Duodenal mucosa (tissue), 2 donors: ENCODE measurements at regions not wholly inside any gene's neighbourhood (a gene's known extent, or its start where the extent isn't known, plus 50 kb on each side); places are given as distances from the start of the nearest gene placed in this dataset.

ENCODE experiments used
- H3K27ac ChIP-seq: one replicate; pipeline ENCODE4 v1.7.0; 2013; ENCODE audit warnings: low read depth, low read length
- H3K27me3 ChIP-seq, 2 donors: one replicate each; pipeline ENCODE4 v1.7.0; 2013; ENCODE audit warnings: low read length in 2 of 2, control low read depth in 1 of 2; ENCODE audit not compliant: insufficient read depth in 2 of 2, control insufficient read depth in 1 of 2
- H3K36me3 ChIP-seq, 2 donors: one replicate each; pipeline ENCODE4 v1.7.0; 2013; ENCODE audit warnings: low read length in 2 of 2, control low read depth in 1 of 2; ENCODE audit not compliant: insufficient read depth in 2 of 2, control insufficient read depth in 1 of 2
- H3K4me1 ChIP-seq, 2 donors: one replicate each; pipeline ENCODE4 v1.7.0; 2013; ENCODE audit warnings: low read length in 2 of 2, control low read depth in 1 of 2; ENCODE audit not compliant: insufficient read depth in 2 of 2, control insufficient read depth in 1 of 2
- H3K4me3 ChIP-seq, 2 donors: one replicate each; pipeline ENCODE4 v1.7.0; 2013; ENCODE audit warnings: low read length in 2 of 2, low read depth in 1 of 2
- H3K9ac ChIP-seq, 2 donors: one replicate each; pipeline ENCODE4 v1.7.0; 2013; ENCODE audit warnings: low read length in 2 of 2, low read depth in 1 of 2
- H3K9me3 ChIP-seq, 2 donors: one replicate each; pipeline ENCODE4 v1.7.0; 2013; ENCODE audit warnings: low read length in 2 of 2, control low read depth in 1 of 2; ENCODE audit not compliant: control insufficient read depth in 1 of 2

DNA sequence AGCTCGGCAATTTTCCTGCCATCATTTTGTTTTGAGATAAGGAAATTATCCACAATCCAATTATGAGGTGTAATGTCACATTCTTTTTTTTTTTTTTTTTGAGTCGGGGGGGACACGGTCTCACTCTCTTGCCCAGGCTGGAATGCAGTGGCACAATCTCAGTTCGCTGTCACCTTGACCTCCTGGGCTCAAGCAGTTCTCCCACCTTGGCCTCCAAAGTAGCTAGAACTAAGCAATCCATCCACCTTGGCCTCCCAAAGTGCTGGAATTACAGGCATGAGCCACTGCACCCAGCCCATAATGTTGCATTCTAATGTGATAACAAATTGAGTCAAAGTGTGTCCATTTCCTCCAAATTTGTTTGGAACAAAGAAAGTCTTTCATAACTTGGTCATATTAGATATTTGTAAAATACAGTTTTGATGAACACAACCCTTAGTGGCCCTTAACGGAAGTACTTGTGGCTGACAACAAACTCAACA lies 144.1 kb upstream of the AFDN start:
- H3K27ac ChIP-seq = no peak overlapping the region
- peaks cover 23 to 25% of the 10 kb centered on the region in 2 donors for H3K4me1 ChIP-seq

DNA sequence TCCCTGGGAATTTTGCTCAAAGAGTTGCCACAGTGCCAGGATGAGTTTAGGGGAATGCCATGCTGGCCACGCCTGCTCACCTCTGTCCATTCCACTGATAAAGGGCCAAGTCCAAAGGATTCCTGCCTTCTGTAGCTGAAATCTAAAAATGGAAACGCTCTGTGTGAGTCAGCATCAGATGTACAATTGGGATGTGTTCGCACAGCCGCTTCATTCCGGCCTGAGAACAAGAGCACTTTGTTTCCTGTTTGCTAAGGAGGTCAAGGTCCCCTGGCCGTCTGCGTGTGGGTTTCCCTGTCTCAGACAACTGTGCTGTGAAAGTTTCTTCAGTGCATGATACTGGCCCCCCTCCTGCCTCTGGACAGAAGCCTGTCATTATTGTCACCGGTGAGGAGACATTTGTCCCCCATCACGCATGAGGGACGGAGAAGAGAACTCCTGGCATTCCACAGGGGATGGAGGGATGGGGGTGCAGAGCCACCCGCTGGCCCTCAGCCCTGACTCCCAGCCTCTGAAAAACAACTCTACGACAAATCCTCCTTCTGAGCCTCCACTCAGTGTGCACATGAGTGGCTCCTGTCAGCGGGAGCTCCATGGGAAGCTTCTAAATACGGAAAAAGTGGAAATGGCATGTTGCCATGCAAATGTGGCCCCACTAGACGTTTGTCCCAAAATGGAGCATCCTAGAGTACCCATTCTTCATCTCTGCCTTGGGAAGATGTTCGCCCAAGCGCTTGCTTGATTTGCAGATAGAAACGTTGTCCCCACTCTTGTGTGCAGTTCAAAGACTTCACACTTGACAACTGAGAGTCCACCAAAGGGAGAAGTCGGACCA lies 143.5 kb upstream of the AFDN start:
- H3K4me1 ChIP-seq = peaks cover 18% of the 10 kb centered on the region in 2 donors
- H3K27me3 ChIP-seq = peaks cover 0 to 7% of the 10 kb centered on the region in 2 donors
- H3K36me3 ChIP-seq = no peaks in the 10 kb centered on the region
- H3K9ac ChIP-seq = no peak overlapping the region
- no peak overlapping the region for H3K4me3 ChIP-seq
- no peaks in the 10 kb centered on the region for H3K9me3 ChIP-seq
- H3K27ac ChIP-seq = no peak overlapping the region

More for the DNA sequence above, 144.1 kb upstream of the AFDN start:
- no peaks in the 10 kb centered on the region for H3K9me3 ChIP-seq
- no peak overlapping the region for H3K9ac ChIP-seq
- H3K4me3 ChIP-seq = no peak overlapping the region
- H3K36me3 ChIP-seq = no peaks in the 10 kb centered on the region
- H3K27me3 ChIP-seq = peaks cover 0 to 7% of the 10 kb centered on the region in 2 donors

DNA sequence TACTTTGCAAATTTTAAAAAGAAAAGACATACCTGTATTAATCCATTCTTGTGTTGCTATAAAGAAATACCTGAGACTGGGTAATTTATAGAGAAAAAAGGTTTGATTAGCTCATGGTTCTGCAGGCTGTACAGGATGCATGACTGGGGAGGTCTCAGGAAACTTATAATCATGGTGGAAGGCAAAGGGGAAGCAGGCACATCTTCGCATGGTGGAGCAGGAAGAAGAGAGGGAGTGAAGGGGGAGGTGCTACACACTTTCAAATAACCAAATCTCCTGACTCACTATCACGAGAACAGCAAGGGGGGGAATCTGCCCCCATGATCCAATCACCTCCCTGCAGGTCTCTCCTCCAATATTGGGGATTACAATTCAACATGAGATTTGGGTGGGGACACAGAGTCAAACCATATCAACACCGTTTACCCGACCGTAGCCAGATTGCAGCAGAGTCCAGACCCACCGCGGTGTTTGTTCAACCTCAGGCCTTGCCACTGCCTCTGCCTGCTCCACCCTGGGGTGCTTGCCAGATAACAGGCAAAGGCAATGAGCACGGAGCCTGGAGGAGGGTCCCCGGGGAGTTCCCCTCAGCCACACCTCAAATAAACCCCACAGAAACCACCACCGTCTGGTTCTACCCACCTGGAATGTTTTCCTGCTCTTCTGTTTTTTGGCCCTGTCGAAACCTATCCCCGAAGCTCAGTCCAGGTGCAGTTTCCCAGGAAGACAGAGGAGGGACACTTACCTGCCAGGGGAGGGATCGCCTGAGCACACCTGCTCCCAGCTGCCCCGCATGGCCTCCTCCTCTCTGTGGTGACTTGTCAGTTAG lies 142.2 kb upstream of the AFDN start:
- Histone ChIP-seq H3K9me3 (no peaks in the 10 kb centered on the region), H3K9ac (no peak overlapping the region), H3K4me1 (peaks cover 14 to 17% of the 10 kb centered on the region in 2 donors), H3K36me3 (no peaks in the 10 kb centered on the region), H3K27ac (no peak overlapping the region), H3K4me3 (no peak overlapping the region), H3K27me3 (peaks cover 0 to 3% of the 10 kb centered on the region in 2 donors)

DNA sequence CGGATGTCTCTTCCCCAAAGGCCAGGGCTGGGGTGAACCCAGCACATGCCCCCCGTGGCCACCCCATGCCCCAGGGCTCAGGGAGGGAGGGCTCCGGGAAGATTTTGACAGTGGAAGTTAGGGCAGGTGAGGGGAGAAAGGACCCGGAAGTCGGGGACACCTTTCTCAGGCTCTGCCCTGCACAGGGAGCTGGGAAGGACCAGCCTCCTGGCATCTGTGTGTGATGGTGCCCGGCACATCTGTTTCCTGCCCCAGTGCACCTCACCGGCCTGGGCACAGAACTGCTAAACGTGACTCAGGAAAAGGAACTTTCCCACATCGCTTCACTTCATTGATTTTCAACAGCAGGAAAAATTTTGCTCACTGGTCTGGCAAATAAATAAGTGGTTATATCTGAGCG lies 141.1 kb upstream of the AFDN start:
- Histone ChIP-seq H3K4me1 (peaks cover 14 to 17% of the 10 kb centered on the region in 2 donors), H3K9me3 (no peaks in the 10 kb centered on the region), H3K4me3 (no peak overlapping the region), H3K36me3 (no peaks in the 10 kb centered on the region), H3K27ac (no peak overlapping the region), H3K9ac (no peak overlapping the region), H3K27me3 (no peaks in the 10 kb centered on the region)

DNA sequence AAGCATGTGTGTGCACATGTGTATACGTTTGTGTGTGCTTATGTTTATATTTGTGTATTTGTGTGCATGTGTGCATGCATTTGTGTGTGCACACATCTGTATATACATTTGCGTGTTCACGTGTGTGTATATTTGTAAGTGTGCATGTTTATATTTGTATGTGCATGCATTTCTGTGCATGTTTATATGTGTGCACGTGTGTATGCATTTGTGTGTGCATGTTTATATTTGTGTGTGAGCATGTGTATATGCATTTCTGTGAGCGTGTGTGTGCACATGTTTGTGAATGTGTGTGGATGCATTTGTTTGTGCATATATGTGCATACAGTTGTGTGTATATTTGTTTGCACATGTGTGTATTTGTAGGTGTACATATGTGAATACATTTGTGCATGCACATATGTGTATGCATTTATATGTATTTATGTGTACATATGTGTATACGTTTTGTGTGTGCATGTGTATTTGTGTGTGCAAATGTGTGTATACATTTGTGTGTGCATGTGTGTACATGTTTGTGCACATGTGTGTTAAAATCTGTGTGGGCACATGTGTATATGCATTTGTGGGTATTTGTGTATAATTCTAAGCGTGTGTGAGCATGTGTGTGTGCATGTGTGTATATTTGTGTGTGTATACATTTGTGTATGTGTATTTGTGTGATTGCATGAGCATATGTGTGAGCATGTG lies 140.4 kb upstream of the AFDN start:
- H3K4me3 ChIP-seq = no peak overlapping the region
- H3K27me3 ChIP-seq = no peaks in the 10 kb centered on the region
- H3K27ac ChIP-seq = no peak overlapping the region
- H3K9ac ChIP-seq = no peak overlapping the region
- no peaks in the 10 kb centered on the region for H3K36me3 ChIP-seq
- H3K4me1 ChIP-seq = peaks cover 14 to 17% of the 10 kb centered on the region in 2 donors
- no peaks in the 10 kb centered on the region for H3K9me3 ChIP-seq

DNA sequence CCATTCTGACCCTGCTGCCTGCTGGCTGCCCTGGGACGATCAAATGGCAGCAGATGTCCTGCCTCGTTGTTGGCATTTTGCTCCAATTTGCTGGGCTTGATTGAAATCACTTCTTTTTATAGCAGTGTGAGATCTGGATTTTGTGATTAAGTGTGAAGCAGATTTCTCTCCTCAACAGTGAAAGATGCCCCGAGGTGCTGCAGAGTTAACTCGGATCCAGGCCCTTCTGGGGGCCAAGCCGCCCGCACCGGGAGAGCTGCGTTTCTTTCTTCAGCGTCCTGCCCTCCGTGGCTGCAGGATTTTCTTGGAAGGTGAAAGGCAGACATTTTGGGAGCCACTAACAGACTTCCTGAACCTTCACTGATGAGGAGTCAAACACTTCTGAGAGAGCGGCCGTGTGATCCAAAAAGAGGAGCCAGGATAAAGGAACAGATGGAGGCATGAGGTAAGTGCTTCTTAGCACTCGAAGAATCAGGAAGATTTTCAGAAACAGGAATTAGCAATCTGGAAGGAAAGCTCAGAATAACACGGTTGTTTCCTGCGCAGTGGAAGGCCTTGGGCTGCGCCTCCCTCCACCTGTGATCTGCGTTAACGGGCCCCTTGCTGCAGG lies 139.5 kb upstream of the AFDN start:
- Histone ChIP-seq H3K9ac (no peak overlapping the region), H3K27me3 (no peaks in the 10 kb centered on the region), H3K27ac (no peak overlapping the region), H3K9me3 (no peaks in the 10 kb centered on the region), H3K4me1 (peaks cover 13 to 17% of the 10 kb centered on the region in 2 donors), H3K36me3 (no peaks in the 10 kb centered on the region), H3K4me3 (no peak overlapping the region)

DNA sequence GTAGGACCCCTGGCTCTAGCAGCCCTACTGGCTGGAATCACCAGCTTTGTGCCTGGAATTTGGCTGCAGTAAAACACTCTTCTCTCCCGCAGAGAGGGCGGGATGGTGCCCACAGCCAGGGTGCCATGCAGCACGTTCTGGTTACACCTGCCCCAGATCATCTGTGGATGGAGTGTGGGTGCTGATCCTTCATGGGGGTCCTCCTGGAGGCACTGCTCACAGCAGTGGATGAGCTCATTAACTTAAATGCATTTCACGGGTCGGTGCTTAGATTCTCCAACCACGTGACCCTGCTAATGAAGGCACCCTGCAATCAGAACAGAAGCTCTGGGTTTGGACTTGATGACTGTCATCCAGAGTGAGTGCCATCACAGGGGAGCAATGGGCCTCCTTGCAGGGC lies 138.6 kb upstream of the AFDN start:
- H3K9ac ChIP-seq = no peak overlapping the region
- no peaks in the 10 kb centered on the region for H3K27me3 ChIP-seq
- H3K4me3 ChIP-seq = no peak overlapping the region
- no peaks in the 10 kb centered on the region for H3K9me3 ChIP-seq
- H3K27ac ChIP-seq = no peak overlapping the region
- H3K4me1 ChIP-seq = peaks cover 4 to 12% of the 10 kb centered on the region in 2 donors
- H3K36me3 ChIP-seq = no peaks in the 10 kb centered on the region

DNA sequence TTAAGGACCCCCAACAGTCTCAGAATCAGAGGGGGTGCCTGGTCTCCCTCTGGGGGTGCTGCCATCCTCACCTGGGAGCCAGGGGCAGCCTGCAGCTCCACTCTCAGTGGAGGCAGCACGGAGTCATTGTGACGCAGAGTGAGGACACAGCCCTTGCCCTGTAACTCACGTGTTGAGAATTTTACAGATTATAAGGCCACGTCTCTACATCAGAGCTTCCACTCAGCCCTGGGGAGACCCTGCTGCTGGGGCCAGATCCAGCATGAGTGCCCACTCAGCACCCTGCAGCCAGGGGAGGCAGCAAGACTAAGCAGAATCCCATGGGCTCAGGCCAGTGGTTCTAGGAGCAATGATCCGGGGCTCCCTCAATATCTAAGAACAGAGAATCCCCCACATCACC lies 137.4 kb upstream of the AFDN start:
- no peak overlapping the region for H3K9ac ChIP-seq
- H3K27ac ChIP-seq = no peak overlapping the region
- no peaks in the 10 kb centered on the region for H3K9me3 ChIP-seq
- peaks cover 0 to 8% of the 10 kb centered on the region in 2 donors for H3K4me1 ChIP-seq
- no peak overlapping the region for H3K4me3 ChIP-seq
- H3K36me3 ChIP-seq = no peaks in the 10 kb centered on the region
- no peaks in the 10 kb centered on the region for H3K27me3 ChIP-seq

DNA sequence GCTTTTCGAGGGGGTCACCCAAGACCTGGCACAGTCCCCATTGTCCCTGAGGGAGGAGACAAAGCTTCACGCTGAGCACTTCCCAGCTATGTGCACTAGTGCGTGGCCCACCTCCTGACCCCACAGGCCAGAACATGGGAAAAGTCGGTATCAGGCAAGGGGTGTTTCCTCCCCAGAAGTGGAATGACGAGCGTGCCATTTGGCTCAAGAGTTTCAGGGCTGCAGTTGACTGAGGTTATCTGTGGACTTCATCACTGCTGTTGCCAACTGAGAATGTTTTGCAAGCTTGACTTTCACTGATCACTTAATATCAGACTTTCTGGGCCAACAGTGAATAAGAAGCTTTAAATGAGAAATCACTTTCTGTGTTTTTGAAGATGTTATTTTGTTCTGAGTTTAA lies 137.0 kb upstream of the AFDN start:
- no peak overlapping the region for H3K27ac ChIP-seq

More for the DNA sequence above, 137.0 kb upstream of the AFDN start:
- H3K36me3 ChIP-seq = no peaks in the 10 kb centered on the region
- no peaks in the 10 kb centered on the region for H3K27me3 ChIP-seq
- no peaks in the 10 kb centered on the region for H3K9me3 ChIP-seq
- H3K9ac ChIP-seq = no peak overlapping the region
- H3K4me1 ChIP-seq = peaks cover 0 to 3% of the 10 kb centered on the region in 2 donors
- H3K4me3 ChIP-seq = no peak overlapping the region
